ENCODE measurements at regions not wholly inside any gene's neighbourhood (a gene's known extent, or its start where the extent isn't known, plus 50 kb on each side); places are given as distances from the start of the nearest gene placed in this dataset.

DNA sequence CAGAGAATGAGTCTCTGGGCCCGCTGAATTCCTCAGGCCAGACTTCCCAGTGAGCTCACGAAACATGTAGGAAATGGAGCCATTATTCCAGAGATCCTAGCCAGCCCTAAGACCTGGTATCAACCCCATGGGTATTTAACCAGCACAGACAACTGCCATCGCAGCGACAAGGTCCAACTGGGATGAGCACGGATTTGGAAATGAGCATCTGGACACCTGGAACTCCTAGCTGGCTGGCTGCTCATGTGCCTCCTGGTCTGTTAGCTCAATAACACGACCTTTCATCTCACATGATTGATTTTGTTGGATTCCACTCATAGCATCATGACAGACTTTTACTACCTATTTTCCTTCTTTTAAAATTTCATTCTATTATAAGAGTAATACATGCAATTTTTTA is 51.0 kb downstream of the POU3F3 start:
- no peak for ATAC-seq
- H3K27me3 Mint-ChIP-seq: peaks cover 44% of the 10 kb centered on the region
- DNase-seq: no peak
- H3K4me1 Mint-ChIP-seq: no peaks in the 10 kb centered on the region
- H3K36me3 Mint-ChIP-seq (ENCODE audit: low read depth): no peaks in the 10 kb centered on the region
- no peak overlapping the region for H3K27ac Mint-ChIP-seq
- H3K9me3 ChIP-seq (ENCODE audit: control insufficient read depth, low read length, poor library complexity, severe bottlenecking): no peaks in the 10 kb centered on the region
- no peak overlapping the region for H3K4me3 Mint-ChIP-seq

DNA sequence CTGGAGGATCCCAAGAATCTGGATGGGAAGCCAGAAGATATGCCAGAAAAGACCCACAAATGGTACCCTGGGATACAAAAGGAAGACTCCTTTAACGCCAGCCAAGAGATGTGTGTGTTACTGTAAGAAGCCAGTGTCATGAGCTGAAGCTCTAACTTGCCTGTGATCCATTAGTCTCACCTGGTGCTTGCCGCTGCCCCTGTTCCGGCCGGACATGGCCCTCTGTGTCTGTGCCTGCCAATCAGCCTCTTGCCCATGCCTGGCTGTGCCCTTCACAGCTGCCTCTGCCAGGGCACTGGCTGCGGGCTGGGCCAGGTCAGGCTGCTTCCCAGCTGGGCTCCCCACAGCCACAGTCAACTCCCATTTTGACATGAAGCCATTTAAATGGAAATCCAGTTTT is 55.4 kb downstream of the POU3F3 start:
- no peak overlapping the region for H3K4me3 Mint-ChIP-seq
- no peak for DNase-seq

DNA sequence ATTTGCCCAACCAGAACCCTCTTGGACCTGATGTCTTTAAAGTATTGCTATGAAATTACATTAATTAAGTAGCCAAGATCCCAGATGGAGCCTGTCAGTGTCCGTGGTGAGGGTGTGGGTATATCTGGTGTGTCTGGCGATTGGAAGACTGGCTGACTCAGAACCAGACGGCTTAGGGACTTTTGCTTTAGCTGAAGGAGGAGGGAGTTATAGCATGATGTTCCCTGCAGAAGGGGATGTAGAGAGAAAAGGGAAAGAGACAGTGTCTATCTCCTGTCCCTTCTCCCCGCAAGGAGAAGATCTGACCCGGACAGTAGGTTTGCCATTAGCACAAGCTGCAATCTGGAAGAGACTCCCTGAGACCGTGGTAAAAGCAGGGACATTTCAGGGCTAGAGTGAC is 60.6 kb downstream of the POU3F3 start:
- H3K36me3 Mint-ChIP-seq (ENCODE audit: low read depth): no peaks in the 10 kb centered on the region
- no peak overlapping the region for H3K4me3 Mint-ChIP-seq
- no peaks in the 10 kb centered on the region for H3K4me1 Mint-ChIP-seq
- H3K9me3 ChIP-seq (ENCODE audit: control insufficient read depth, low read length, poor library complexity, severe bottlenecking): no peaks in the 10 kb centered on the region
- no peak for DNase-seq
- ATAC-seq: no peak
- H3K27me3 Mint-ChIP-seq: peaks cover 11% of the 10 kb centered on the region
- no peak overlapping the region for H3K27ac Mint-ChIP-seq

More for the DNA sequence above, 55.4 kb downstream of the POU3F3 start:
- Mint-ChIP-seq H3K36me3 (ENCODE audit: low read depth) (no peaks in the 10 kb centered on the region), H3K27ac (no peak overlapping the region), H3K4me1 (no peaks in the 10 kb centered on the region), H3K27me3 (peaks cover 22% of the 10 kb centered on the region)
- no peaks in the 10 kb centered on the region for H3K9me3 ChIP-seq (ENCODE audit: control insufficient read depth, low read length, poor library complexity, severe bottlenecking)
- ATAC-seq: no peak

DNA sequence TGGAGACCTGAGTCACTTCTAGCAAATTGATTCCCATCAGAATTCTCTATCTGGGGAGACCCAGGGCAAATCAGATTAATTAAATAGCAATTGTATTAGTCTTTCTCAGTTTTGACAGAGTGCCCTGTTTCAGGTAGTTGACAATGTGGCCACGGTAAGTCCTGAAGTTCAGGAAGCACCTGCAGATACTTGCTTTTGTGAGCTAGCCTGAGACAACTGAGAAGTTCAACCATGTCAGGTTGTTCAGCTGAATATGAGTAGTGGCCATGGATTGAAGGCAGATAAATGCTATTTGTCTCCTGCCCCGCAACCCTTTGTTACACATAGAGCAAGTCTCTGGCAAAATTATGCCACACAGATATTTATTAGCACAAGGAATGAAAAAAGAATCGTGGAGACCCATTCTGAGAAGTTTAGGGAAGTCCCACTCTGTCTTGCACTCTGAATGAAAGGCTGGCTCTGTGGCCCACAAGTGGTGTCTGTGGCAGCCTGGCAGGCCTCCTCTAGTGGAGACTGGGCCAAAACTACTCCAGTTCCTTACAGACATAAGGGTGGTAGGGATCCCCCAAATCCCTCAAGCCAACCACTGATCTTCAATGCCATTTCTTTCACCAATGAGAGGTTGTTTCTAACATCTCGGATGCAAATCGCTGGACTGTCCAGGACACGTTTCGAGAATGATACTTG is 61.3 kb downstream of the POU3F3 start:
- Mint-ChIP-seq H3K4me3 (no peak overlapping the region), H3K27me3 (peaks cover 12% of the 10 kb centered on the region), H3K36me3 (ENCODE audit: low read depth) (no peaks in the 10 kb centered on the region), H3K4me1 (no peaks in the 10 kb centered on the region), H3K27ac (no peak overlapping the region)
- ATAC-seq (no peak), DNase-seq (no peak)
- no peaks in the 10 kb centered on the region for H3K9me3 ChIP-seq (ENCODE audit: control insufficient read depth, low read length, poor library complexity, severe bottlenecking)

DNA sequence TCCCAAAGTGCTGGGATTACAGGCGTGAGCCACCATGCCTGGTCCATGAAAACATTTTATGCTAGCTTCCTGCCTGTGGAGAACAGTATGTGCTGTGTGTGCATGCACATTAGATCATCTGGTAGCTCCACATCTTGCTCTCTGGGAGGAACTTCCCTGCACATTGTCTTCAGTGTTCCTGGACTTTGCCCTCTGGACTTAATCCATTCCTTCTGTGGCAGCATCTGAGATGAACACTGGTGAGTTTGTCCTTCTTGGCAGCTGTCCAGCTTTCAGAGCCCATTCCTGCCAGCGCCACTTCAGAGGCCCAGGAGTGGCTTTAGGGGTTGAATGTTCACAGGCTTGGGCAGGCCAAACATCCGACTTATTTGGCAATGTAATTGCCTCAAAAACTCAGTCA is 65.2 kb downstream of the POU3F3 start:
- ATAC-seq (no peak), DNase-seq (no peak)
- H3K4me1 Mint-ChIP-seq: no peaks in the 10 kb centered on the region
- no peaks in the 10 kb centered on the region for H3K36me3 Mint-ChIP-seq (ENCODE audit: low read depth)
- H3K27ac Mint-ChIP-seq: no peak overlapping the region
- H3K27me3 Mint-ChIP-seq: peaks cover 16% of the 10 kb centered on the region
- no peak overlapping the region for H3K4me3 Mint-ChIP-seq
- H3K9me3 ChIP-seq (ENCODE audit: control insufficient read depth, low read length, poor library complexity, severe bottlenecking): no peaks in the 10 kb centered on the region

DNA sequence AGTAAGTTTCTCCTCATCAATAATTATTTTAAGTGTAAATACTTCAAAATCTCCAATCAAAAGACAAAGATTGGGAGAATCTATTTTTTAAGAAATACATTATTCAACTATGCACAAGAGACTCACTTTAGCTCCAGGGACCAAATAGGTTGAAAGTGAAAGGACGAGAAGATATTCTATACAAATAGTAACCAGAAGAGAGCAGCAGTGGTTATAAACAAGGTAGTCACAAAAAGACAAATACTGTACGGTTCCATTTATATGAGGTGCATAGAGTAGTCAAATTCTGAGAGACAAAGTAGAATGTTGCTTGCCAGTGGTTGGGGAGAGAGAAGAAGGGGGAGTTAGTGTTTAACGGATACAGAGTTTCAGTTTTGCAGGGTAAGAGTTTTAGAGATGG is 69.8 kb downstream of the POU3F3 start:
- no peak overlapping the region for H3K4me3 Mint-ChIP-seq

DNA sequence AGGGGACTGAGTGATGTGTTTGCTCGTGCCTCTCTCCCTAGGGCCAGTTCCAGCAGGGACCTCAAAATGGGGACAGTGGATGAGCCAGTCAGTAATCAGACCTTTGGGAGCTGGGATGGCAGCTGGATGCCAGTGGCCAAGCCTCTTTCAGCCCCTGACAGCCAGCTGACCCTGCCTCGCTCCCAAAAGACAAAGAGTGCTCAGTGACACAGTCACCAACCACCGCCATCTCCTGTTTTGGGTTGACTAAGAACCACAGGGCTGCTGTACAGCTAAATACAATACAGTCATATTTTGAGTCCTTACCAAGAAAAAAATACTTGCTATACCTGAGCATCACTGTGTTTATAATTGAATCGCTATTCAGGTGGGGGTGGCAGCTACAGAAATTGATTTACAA is 75.7 kb downstream of the POU3F3 start:
- H3K9me3 ChIP-seq (ENCODE audit: control insufficient read depth, low read length, poor library complexity, severe bottlenecking): no peaks in the 10 kb centered on the region
- Mint-ChIP-seq H3K27ac (no peak overlapping the region), H3K36me3 (ENCODE audit: low read depth) (peaks cover 3% of the 10 kb centered on the region), H3K27me3 (peaks cover 30% of the 10 kb centered on the region), H3K4me1 (peaks cover 3% of the 10 kb centered on the region), H3K4me3 (no peak overlapping the region)
- ATAC-seq (no peak), DNase-seq (no peak)

More for the DNA sequence above, 69.8 kb downstream of the POU3F3 start:
- Mint-ChIP-seq H3K27me3 (peaks cover 9% of the 10 kb centered on the region), H3K36me3 (ENCODE audit: low read depth) (peaks cover 3% of the 10 kb centered on the region), H3K27ac (no peak overlapping the region), H3K4me1 (no peaks in the 10 kb centered on the region)
- H3K9me3 ChIP-seq (ENCODE audit: control insufficient read depth, low read length, poor library complexity, severe bottlenecking): no peaks in the 10 kb centered on the region
- DNase-seq (no peak), ATAC-seq (no peak)

DNA sequence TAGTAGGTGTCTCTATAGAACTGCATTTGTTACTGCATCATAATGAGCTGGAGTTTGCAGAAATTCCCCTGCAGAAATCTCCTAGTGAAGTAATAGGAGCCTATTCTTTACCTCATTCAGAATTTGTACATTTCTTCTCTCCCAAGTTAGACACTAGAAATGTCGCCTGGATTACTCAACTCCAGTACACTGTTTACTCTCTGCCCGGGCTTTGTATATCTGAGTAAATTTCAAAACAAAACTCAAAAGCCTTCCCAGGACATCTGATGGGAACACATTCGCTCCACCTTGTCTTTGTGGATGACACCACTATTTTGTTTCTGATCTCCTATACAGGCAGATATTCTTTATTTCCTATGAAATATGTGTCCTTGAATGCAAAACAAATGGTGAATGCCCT is 76.8 kb downstream of the POU3F3 start:
- H3K27me3 Mint-ChIP-seq: peaks cover 34% of the 10 kb centered on the region
- no peak for ATAC-seq
- DNase-seq: no peak
- peaks cover 3% of the 10 kb centered on the region for H3K4me1 Mint-ChIP-seq
- H3K9me3 ChIP-seq (ENCODE audit: control insufficient read depth, low read length, poor library complexity, severe bottlenecking): no peaks in the 10 kb centered on the region
- no peak overlapping the region for H3K27ac Mint-ChIP-seq
- no peak overlapping the region for H3K4me3 Mint-ChIP-seq
- no peaks in the 10 kb centered on the region for H3K36me3 Mint-ChIP-seq (ENCODE audit: low read depth)

DNA sequence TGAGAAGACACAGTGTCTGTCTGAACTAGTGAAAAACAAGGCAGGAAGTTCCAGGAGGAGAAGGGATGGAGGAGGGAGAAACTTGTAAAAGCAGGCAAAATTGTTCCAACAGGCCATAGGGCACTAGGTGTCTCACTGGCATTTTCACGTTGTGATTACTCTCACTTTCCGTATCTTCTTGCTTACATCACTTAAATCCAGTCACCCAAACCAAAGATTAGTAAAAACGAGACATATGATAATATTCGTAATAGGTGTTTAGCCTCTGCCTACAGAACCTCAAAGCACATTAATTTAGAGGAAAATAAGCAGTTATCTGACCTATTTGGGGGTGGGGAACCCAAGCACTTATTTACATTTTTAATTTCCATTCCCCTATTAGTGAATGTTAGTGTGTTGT is 78.3 kb downstream of the POU3F3 start:
- Mint-ChIP-seq H3K27ac (no peak overlapping the region), H3K27me3 (peaks cover 34% of the 10 kb centered on the region), H3K4me3 (no peak overlapping the region), H3K36me3 (ENCODE audit: low read depth) (no peaks in the 10 kb centered on the region), H3K4me1 (peaks cover 3% of the 10 kb centered on the region)
- no peaks in the 10 kb centered on the region for H3K9me3 ChIP-seq (ENCODE audit: control insufficient read depth, low read length, poor library complexity, severe bottlenecking)
- DNase-seq (no peak), ATAC-seq (no peak)

DNA sequence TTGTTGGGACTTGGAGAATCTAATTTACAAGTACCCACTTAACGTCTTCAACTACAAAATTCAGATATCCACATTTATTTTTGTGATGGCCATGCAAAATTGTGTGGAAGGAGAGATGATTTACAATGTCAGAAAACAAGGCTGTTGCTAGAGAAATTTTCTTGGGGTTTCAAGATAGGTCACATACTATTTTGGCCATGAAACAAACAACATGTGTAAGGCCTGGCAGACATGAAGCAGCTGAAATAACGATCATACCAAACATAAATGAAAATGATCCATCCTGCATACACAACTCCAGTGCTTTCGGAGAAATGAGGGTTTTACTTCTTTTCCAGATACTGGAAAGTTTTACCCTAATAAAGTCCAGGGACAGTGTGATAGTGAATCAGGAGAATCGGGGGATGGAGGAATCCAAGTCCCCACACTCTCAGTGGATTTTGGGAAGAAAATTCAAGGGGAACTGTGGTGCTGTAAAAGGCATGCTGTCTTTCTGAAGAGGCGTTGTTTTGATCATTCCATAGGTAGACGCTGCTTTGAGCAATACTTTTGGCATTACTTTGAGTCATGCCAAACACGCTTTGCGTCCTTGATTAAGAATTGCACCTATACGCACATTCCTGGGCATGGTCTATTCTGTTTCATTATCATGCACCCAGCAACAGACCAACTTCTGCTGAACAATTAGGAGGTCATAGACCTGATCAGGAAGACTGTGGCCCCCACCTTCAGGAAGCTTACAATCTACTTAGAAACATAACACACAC is 79.4 kb downstream of the POU3F3 start:
- no peaks in the 10 kb centered on the region for H3K36me3 Mint-ChIP-seq (ENCODE audit: low read depth)
- no peak for DNase-seq
- peaks cover 36% of the 10 kb centered on the region for H3K27me3 Mint-ChIP-seq
- no peak for ATAC-seq
- H3K27ac Mint-ChIP-seq: no peak overlapping the region
- no peak overlapping the region for H3K4me3 Mint-ChIP-seq
- no peaks in the 10 kb centered on the region for H3K9me3 ChIP-seq (ENCODE audit: control insufficient read depth, low read length, poor library complexity, severe bottlenecking)
- H3K4me1 Mint-ChIP-seq: peaks cover 3% of the 10 kb centered on the region

DNA sequence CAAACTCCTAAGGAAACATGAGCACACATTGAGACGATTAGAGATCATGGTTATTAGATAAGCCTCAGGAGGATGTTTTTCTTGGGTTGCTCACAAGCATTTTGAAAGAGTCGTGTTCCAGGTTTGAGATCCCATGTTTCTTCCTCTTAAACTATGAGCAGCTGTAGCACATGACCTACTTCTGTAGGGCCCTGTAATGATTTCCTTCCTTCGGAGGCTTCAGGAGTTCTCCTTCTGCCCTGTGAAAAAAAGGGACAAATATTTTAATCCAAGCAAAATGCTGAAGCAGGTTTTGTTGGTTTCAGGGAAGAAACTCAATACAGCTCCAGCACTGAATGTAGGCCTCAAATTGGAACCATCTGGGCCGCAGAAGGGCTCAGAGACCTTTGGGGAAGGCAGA is 82.6 kb downstream of the POU3F3 start:
- no peak overlapping the region for H3K27ac Mint-ChIP-seq
- H3K36me3 Mint-ChIP-seq (ENCODE audit: low read depth): no peaks in the 10 kb centered on the region
- H3K27me3 Mint-ChIP-seq: peaks cover 45% of the 10 kb centered on the region
- DNase-seq (no peak), ATAC-seq (no peak)
- H3K4me1 Mint-ChIP-seq: peaks cover 3% of the 10 kb centered on the region
- no peaks in the 10 kb centered on the region for H3K9me3 ChIP-seq (ENCODE audit: control insufficient read depth, low read length, poor library complexity, severe bottlenecking)
- H3K4me3 Mint-ChIP-seq: no peak overlapping the region

DNA sequence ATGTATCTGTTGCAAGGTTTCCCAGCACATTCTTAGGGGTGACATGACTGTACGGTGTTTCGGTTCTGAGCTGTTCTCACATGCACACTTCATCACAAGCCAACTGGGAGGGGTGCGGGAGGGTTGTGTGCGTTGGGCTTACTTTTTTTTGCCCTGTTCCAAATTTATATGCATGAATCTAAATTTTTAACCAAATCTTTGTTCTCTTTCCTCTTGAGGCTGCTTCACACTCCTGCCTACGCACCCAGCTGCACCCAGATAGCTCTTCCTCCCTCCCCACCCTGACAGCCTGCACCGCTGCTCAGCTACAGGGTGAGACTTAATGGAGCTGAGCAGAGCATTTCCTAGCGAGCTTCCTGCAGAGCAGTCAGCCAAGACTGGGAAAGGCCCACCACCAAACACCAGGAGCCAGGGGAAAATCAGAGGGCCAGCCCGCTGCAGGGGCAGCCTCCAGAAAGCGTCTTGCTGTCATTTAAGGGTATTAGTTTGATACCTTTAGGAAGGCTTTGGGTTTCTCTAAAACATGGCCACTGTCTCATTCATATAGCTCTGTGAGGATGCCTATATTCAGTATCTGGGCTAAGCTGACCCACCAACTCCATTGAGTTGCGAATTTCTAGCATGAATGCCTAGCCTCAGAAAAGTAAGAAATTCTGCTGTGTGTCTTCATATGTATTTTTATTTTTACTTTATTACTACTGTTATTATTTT is 84.5 kb downstream of the POU3F3 start:
- H3K36me3 Mint-ChIP-seq (ENCODE audit: low read depth): no peaks in the 10 kb centered on the region
- peaks cover 42% of the 10 kb centered on the region for H3K27me3 Mint-ChIP-seq
- H3K4me3 Mint-ChIP-seq: no peak overlapping the region
- H3K4me1 Mint-ChIP-seq: no peaks in the 10 kb centered on the region
- ATAC-seq (no peak), DNase-seq (no peak)
- no peak overlapping the region for H3K27ac Mint-ChIP-seq
- no peaks in the 10 kb centered on the region for H3K9me3 ChIP-seq (ENCODE audit: control insufficient read depth, low read length, poor library complexity, severe bottlenecking)

DNA sequence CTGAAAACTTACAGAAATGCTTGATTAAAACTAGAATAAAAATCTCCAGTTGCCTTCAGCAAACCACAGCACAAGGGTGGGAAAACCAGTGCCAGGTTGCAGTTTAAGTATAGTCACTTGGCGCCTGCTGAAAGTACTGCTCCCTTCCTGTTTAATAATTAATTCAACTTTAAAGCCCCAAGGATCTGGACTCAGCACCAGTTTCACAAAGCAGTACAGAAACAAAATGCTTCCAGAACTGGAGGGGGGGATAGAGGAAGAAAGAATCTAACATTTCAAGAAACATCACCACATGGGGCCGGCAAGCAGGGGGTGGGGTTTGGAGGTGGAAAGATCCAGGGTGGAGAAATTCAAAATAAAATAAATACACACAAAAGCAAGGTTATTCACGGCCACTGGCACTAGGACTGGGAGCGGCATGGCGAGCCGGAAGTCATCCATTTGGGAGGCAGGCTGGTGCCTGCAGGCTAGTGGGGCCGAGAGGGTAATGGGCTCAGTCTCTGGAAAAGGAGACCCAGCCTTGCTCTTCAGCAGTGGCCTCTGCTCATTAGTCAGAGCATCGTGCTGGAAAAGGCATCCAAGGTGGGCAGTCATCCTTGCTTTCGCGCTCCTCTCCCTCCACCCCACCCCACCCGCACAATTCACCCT is 85.8 kb downstream of the POU3F3 start:
- H3K27ac Mint-ChIP-seq: no peak overlapping the region
- no peaks in the 10 kb centered on the region for H3K36me3 Mint-ChIP-seq (ENCODE audit: low read depth)
- ATAC-seq (no peak), DNase-seq (no peak)
- peaks cover 44% of the 10 kb centered on the region for H3K27me3 Mint-ChIP-seq
- H3K4me3 Mint-ChIP-seq: no peak overlapping the region
- no peaks in the 10 kb centered on the region for H3K9me3 ChIP-seq (ENCODE audit: control insufficient read depth, low read length, poor library complexity, severe bottlenecking)
- H3K4me1 Mint-ChIP-seq: no peaks in the 10 kb centered on the region

Data from T-helper 17 cell (primary cell).